ENCODE measurements at regions not wholly inside any gene's neighbourhood (a gene's known extent, or its start where the extent isn't known, plus 50 kb on each side); places are given as distances from the start of the nearest gene placed in this dataset.

DNA sequence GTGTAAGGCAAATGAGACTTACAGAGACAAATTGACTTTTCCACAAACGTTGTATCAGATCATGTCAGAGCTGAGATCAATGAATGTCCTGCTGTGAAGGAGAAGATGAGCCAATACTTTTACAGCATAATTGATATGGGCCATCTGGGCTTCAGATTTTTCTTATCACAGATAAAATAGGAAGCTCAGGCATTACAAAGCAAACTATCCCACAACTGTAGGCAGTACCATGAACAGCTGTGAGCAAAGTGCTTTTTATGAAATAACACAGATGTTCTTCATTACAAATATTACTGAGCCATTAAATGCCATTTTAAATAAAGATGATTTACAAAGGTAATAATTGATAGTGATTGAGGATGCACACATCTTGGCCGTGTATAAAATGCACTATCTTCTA lies 852.3 kb downstream of the OTOL1 start:
- TF ChIP-seq ETV6 (CRISPR knock-in tag; conservative IDR thresholded peaks at IDR 0.05) (no peak), TCF12 (IDR thresholded peaks at IDR 0.05) (no peak), TCF12 (CRISPR knock-in tag; IDR thresholded peaks at IDR 0.05) (no peak), CTCF (CRISPR knock-in tag; IDR thresholded peaks at IDR 0.05) (no peak), ATF3 (CRISPR knock-in tag; IDR thresholded peaks at IDR 0.05) (no peak), MTA3 (CRISPR knock-in tag; IDR thresholded peaks at IDR 0.05) (no peak)

All from HepG2 (cell line).